ENCODE measurements at regions not wholly inside any gene's neighbourhood (a gene's known extent, or its start where the extent isn't known, plus 50 kb on each side); places are given as distances from the start of the nearest gene placed in this dataset.

- no peak for TF ChIP-seq CTCF (IDR thresholded peaks at IDR 0.05; ENCODE audit: unreplicated experiment)
- H3K9me3 Mint-ChIP-seq (ENCODE audit: unreplicated experiment) = no peaks in the 10 kb centered on the region
- H3K4me3 Mint-ChIP-seq (ENCODE audit: unreplicated experiment) = no peak overlapping the region
- H3K27ac Mint-ChIP-seq (ENCODE audit: unreplicated experiment) = no peak overlapping the region
- H3K36me3 Mint-ChIP-seq (ENCODE audit: low read depth, unreplicated experiment) = no peaks in the 10 kb centered on the region
- no peak for DNase-seq (ENCODE audit: low spot score)
- no peaks in the 10 kb centered on the region for H3K27me3 Mint-ChIP-seq (ENCODE audit: unreplicated experiment)
- no peaks in the 10 kb centered on the region for H3K4me1 Mint-ChIP-seq (ENCODE audit: unreplicated experiment)
Observed at GRCh38 chr21:35606146-35606545, 454.2 kb downstream of the SETD4 start.

DNA sequence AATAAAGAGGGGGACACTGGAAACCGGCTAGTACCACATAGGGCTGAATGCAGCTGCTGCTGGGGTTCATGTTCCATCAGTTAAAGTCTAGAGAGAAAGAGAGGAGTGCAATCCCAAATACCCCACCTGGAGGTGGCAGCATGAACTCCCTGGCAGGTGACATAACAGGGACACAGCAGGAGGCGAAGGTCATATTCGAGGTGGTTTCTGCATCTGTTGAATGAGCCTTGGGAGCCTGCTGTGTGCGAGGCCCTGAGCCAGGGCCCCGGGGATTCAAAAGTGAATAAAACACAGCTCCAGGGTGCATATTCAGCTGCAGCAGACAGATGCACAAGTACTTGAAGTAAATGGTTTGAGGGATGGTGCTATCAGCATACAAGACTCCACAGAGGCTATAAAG lies 456.8 kb downstream of the SETD4 start:
- DNase-seq (ENCODE audit: low spot score) = no peak
- no peaks in the 10 kb centered on the region for H3K36me3 Mint-ChIP-seq (ENCODE audit: low read depth, unreplicated experiment)
- no peak overlapping the region for H3K4me3 Mint-ChIP-seq (ENCODE audit: unreplicated experiment)
- H3K4me1 Mint-ChIP-seq (ENCODE audit: unreplicated experiment) = no peaks in the 10 kb centered on the region
- no peaks in the 10 kb centered on the region for H3K27me3 Mint-ChIP-seq (ENCODE audit: unreplicated experiment)
- no peak overlapping the region for H3K27ac Mint-ChIP-seq (ENCODE audit: unreplicated experiment)
- no peaks in the 10 kb centered on the region for H3K9me3 Mint-ChIP-seq (ENCODE audit: unreplicated experiment)
- no peak for TF ChIP-seq CTCF (IDR thresholded peaks at IDR 0.05; ENCODE audit: unreplicated experiment)

DNA sequence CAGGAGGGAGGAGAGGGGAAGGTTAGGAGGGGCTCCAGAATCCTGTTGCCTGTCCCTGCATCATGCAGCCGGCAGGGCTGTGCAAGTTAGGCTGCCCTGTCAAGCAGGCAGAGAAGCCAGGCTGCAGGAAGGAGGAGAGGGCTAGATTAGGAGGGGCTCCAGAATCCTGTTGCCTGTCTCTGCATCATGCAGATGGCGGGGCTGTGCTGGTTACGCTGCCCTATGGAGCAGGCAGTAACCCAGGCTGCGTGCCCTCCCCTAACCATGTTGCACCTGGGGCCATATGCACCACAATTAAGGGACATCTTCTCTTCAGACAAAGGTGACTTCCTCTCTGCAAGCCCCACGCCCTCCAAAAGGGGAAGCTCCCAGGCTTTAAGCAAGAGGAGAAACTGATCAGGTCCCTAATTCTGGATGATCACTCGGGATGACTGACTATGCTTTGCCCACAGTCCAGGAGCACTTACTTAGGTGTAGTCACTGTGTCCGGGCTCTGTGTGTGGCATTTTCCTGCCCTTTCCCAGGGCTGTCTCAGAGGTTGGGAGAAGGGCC lies 457.4 kb downstream of the SETD4 start:
- Mint-ChIP-seq H3K36me3 (ENCODE audit: low read depth, unreplicated experiment) (no peaks in the 10 kb centered on the region), H3K4me3 (ENCODE audit: unreplicated experiment) (no peak overlapping the region), H3K27me3 (ENCODE audit: unreplicated experiment) (no peaks in the 10 kb centered on the region), H3K9me3 (ENCODE audit: unreplicated experiment) (no peaks in the 10 kb centered on the region), H3K4me1 (ENCODE audit: unreplicated experiment) (no peaks in the 10 kb centered on the region), H3K27ac (ENCODE audit: unreplicated experiment) (no peak overlapping the region)
- no peak for TF ChIP-seq CTCF (IDR thresholded peaks at IDR 0.05; ENCODE audit: unreplicated experiment)
- no peak for DNase-seq (ENCODE audit: low spot score)

DNA sequence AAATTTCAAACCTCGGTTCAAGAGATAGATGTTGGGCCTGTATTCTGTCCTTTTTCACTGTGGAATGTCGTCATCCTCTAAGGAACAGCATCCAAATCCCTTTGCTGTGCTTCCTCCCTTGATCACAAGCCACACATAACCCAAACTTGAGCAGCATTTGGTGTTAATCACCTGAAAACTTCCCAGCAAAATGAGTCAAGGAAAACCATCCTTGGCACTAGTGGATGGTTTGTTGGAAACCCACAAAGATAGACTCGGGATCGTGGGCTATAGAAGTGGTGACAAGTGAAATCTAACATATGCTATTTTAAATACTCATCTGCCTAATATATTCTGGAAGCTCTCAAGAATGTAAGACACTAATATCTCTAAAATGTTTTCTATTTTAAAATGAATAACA lies 459.1 kb downstream of the SETD4 start:
- no peak for TF ChIP-seq CTCF (IDR thresholded peaks at IDR 0.05; ENCODE audit: unreplicated experiment)
- DNase-seq (ENCODE audit: low spot score) = no peak
- Mint-ChIP-seq H3K27me3 (ENCODE audit: unreplicated experiment) (no peaks in the 10 kb centered on the region), H3K9me3 (ENCODE audit: unreplicated experiment) (no peaks in the 10 kb centered on the region), H3K27ac (ENCODE audit: unreplicated experiment) (no peak overlapping the region), H3K4me1 (ENCODE audit: unreplicated experiment) (no peaks in the 10 kb centered on the region), H3K4me3 (ENCODE audit: unreplicated experiment) (no peak overlapping the region), H3K36me3 (ENCODE audit: low read depth, unreplicated experiment) (no peaks in the 10 kb centered on the region)

DNA sequence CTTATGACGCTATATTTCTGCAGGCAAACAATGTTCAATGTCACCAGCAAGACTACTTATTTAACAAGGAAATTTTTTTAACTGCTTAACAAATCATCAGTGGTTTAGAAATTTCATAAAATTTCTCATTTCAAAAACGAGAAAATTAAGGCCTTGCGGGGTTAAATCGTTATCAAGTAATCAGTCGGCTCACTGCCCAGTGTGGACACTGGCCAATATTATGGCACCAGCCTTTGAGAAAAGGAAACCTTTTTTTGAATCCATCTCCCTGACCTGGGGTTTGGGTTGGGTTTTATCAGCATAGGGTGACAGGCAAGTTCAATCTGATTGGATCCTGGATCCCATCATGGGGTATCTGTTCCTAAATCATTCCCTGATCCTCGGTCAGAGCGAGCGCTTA lies 461.2 kb downstream of the SETD4 start:
- Mint-ChIP-seq H3K36me3 (ENCODE audit: low read depth, unreplicated experiment) (no peaks in the 10 kb centered on the region), H3K27ac (ENCODE audit: unreplicated experiment) (no peak overlapping the region), H3K4me3 (ENCODE audit: unreplicated experiment) (no peak overlapping the region), H3K9me3 (ENCODE audit: unreplicated experiment) (no peaks in the 10 kb centered on the region), H3K27me3 (ENCODE audit: unreplicated experiment) (no peaks in the 10 kb centered on the region), H3K4me1 (ENCODE audit: unreplicated experiment) (no peaks in the 10 kb centered on the region)
- TF ChIP-seq CTCF (IDR thresholded peaks at IDR 0.05; ENCODE audit: unreplicated experiment) = no peak
- no peak for DNase-seq (ENCODE audit: low spot score)

All from endothelial cell (in vitro differentiated cells).